HG03354 (cell line): ENCODE measurements at regions not wholly inside any gene's neighbourhood (a gene's known extent, or its start where the extent isn't known, plus 50 kb on each side); places are given as distances from the start of the nearest gene placed in this dataset.
"Not testable (repeated sequence)": the region's sequence is repeated elsewhere in the genome, so short reads cannot be mapped to it uniquely, and the experiment has no call there.

Experiments
- ATAC-seq: cut with Tn5 transposase; IDR thresholded peaks from one replicate; pipeline ENCODE4 v1.9.1; 2021; ENCODE audit warnings: mild to moderate bottlenecking; ENCODE audit not compliant: unreplicated experiment, poor library complexity, severe bottlenecking

GRCh38 chr3:86887876-86888275 is 103.1 kb downstream of the VGLL3 start:
- ATAC-seq: no peak

- no peak for ATAC-seq
Measured at GRCh38 chr3:86880066-86880465, 110.9 kb downstream of the VGLL3 start.

GRCh38 chr3:86876504-86877181 is 114.3 kb downstream of the VGLL3 start:
- not testable (repeated sequence) for ATAC-seq

- ATAC-seq: not testable (repeated sequence)
Measured at GRCh38 chr3:86874790-86875189, 116.2 kb downstream of the VGLL3 start.

GRCh38 chr3:86869566-86869965 is 121.4 kb downstream of the VGLL3 start:
- no peak for ATAC-seq

- ATAC-seq: no peak
Measured at GRCh38 chr3:86867982-86868381, 123.0 kb downstream of the VGLL3 start.

GRCh38 chr3:86865506-86865905 is 125.4 kb downstream of the VGLL3 start:
- no peak for ATAC-seq

- no peak for ATAC-seq
Measured at GRCh38 chr3:86856711-86857110, 134.2 kb downstream of the VGLL3 start.

GRCh38 chr3:86849991-86850390 is 141.0 kb downstream of the VGLL3 start:
- no peak for ATAC-seq

GRCh38 chr3:86845726-86846125 is 145.2 kb downstream of the VGLL3 start:
- no peak for ATAC-seq

GRCh38 chr3:86838927-86839326 is 152.0 kb downstream of the VGLL3 start:
- no peak for ATAC-seq

GRCh38 chr3:86837871-86838270 is 153.1 kb downstream of the VGLL3 start:
- ATAC-seq: no peak

GRCh38 chr3:86830566-86830965 is 160.4 kb downstream of the VGLL3 start:
- ATAC-seq: no peak

GRCh38 chr3:86828751-86829150 is 162.2 kb downstream of the VGLL3 start:
- ATAC-seq: no peak

- ATAC-seq: not testable (repeated sequence)
Measured at GRCh38 chr3:86827582-86827981, 163.4 kb downstream of the VGLL3 start.

GRCh38 chr3:86826292-86826691 is 164.7 kb downstream of the VGLL3 start:
- no peak for ATAC-seq

GRCh38 chr3:86815880-86816279 is 175.1 kb downstream of the VGLL3 start:
- no peak for ATAC-seq

GRCh38 chr3:86814918-86815655 is 175.9 kb downstream of the VGLL3 start:
- no peak for ATAC-seq

- no peak for ATAC-seq
Measured at GRCh38 chr3:86814321-86814720, 176.6 kb downstream of the VGLL3 start.

GRCh38 chr3:86801921-86802320 is 189.0 kb downstream of the VGLL3 start:
- no peak for ATAC-seq

- ATAC-seq: no peak
Measured at GRCh38 chr3:86801066-86801465, 189.9 kb downstream of the VGLL3 start.
